ENCODE measurements at regions not wholly inside any gene's neighbourhood (a gene's known extent, or its start where the extent isn't known, plus 50 kb on each side); places are given as distances from the start of the nearest gene placed in this dataset.
"Not testable (repeated sequence)": the region's sequence is repeated elsewhere in the genome, so short reads cannot be mapped to it uniquely, and the experiment has no call there.

- CTCF ChIA-PET, result no interaction called here
- Histone ChIP-seq H3K4me3 (ENCODE audit: low read length) (no peak overlapping the region), H3F3A (ENCODE audit: low read length, unreplicated experiment) (no peaks in the 10 kb centered on the region), H3K27ac (ENCODE audit: low read length) (no peak overlapping the region), H3K79me2 (ENCODE audit: low read length) (no peaks in the 10 kb centered on the region), H4K20me1 (ENCODE audit: low read length) (no peaks in the 10 kb centered on the region), H3K27me3 (ENCODE audit: low read length) (no peaks in the 10 kb centered on the region), H2AFZ (ENCODE audit: low read length) (no peak overlapping the region), H3K9ac (ENCODE audit: low read length) (no peak overlapping the region), H3K4me1 (ENCODE audit: insufficient read depth, low read length) (peaks cover 6% of the 10 kb centered on the region), H3K36me3 (ENCODE audit: low read depth, low read length) (no peaks in the 10 kb centered on the region), H3K4me2 (ENCODE audit: low read length) (no peak overlapping the region), H3K9me3 (ENCODE audit: low read length) (no peaks in the 10 kb centered on the region), H3K9me2 (replicated peaks; ENCODE audit: low read length) (no peaks in the 10 kb centered on the region)
- no peak for ATAC-seq
- DNase-seq, result no peak
- BruUV-seq (replicated peaks), result no TSS peak
- POLR2A ChIA-PET (ENCODE audit: unreplicated experiment), result no interaction called here
- TF ChIP-seq EZH2phosphoT487 (IDR thresholded peaks at IDR 0.05; ENCODE audit: borderline replicate concordance, low read length), result no peak
- TF ChIP-seq EZH2 (IDR thresholded peaks at IDR 0.05; ENCODE audit: low read length, unreplicated experiment), result no peak
- TF ChIP-seq CTCF (conservative IDR thresholded peaks at IDR 0.05; ENCODE audit: low read depth, low read length), result no peak
- intact Hi-C loops (cut with micrococcal nuclease), result no loop called here
Measured at GRCh38 chr5:124910354-124911016, 164.0 kb upstream of the ZNF608 start.

GRCh38 chr5:124912638-124913328, 166.3 kb upstream of the ZNF608 start:
- Histone ChIP-seq H3K36me3 (ENCODE audit: low read depth, low read length) (no peaks in the 10 kb centered on the region), H3F3A (ENCODE audit: low read length, unreplicated experiment) (no peaks in the 10 kb centered on the region), H3K27me3 (ENCODE audit: low read length) (no peaks in the 10 kb centered on the region), H3K9me2 (replicated peaks; ENCODE audit: low read length) (no peaks in the 10 kb centered on the region), H3K9ac (ENCODE audit: low read length) (no peak overlapping the region), H3K4me3 (ENCODE audit: low read length) (no peak overlapping the region), H3K9me3 (ENCODE audit: low read length) (no peaks in the 10 kb centered on the region), H2AFZ (ENCODE audit: low read length) (no peak overlapping the region), H3K4me1 (ENCODE audit: insufficient read depth, low read length) (no peaks in the 10 kb centered on the region), H3K27ac (ENCODE audit: low read length) (no peak overlapping the region), H3K79me2 (ENCODE audit: low read length) (no peaks in the 10 kb centered on the region), H3K4me2 (ENCODE audit: low read length) (no peak overlapping the region), H4K20me1 (ENCODE audit: low read length) (no peaks in the 10 kb centered on the region)
- ATAC-seq (no peak), DNase-seq (no peak)
- ChIA-PET CTCF (no interaction called here), POLR2A (ENCODE audit: unreplicated experiment) (no interaction called here)
- BruUV-seq (replicated peaks), result no TSS peak
- intact Hi-C loops (cut with micrococcal nuclease), result no loop called here
- TF ChIP-seq EZH2phosphoT487 (IDR thresholded peaks at IDR 0.05; ENCODE audit: borderline replicate concordance, low read length), result no peak

- ATAC-seq (no peak), DNase-seq (no peak)
- Histone ChIP-seq H3K4me3 (ENCODE audit: low read length) (no peak overlapping the region), H3K4me2 (ENCODE audit: low read length) (no peak overlapping the region), H3K4me1 (ENCODE audit: insufficient read depth, low read length) (no peaks in the 10 kb centered on the region), H2AFZ (ENCODE audit: low read length) (no peak overlapping the region), H4K20me1 (ENCODE audit: low read length) (no peaks in the 10 kb centered on the region), H3K27ac (ENCODE audit: low read length) (no peak overlapping the region), H3K9ac (ENCODE audit: low read length) (no peak overlapping the region), H3F3A (ENCODE audit: low read length, unreplicated experiment) (no peaks in the 10 kb centered on the region), H3K27me3 (ENCODE audit: low read length) (no peaks in the 10 kb centered on the region), H3K9me3 (ENCODE audit: low read length) (no peaks in the 10 kb centered on the region), H3K79me2 (ENCODE audit: low read length) (no peaks in the 10 kb centered on the region), H3K9me2 (replicated peaks; ENCODE audit: low read length) (no peaks in the 10 kb centered on the region), H3K36me3 (ENCODE audit: low read depth, low read length) (no peaks in the 10 kb centered on the region)
- ChIA-PET CTCF (no interaction called here), POLR2A (ENCODE audit: unreplicated experiment) (no interaction called here)
- BruUV-seq (replicated peaks), result no TSS peak
- TF ChIP-seq EZH2 (IDR thresholded peaks at IDR 0.05; ENCODE audit: low read length, unreplicated experiment) (no peak), EZH2phosphoT487 (IDR thresholded peaks at IDR 0.05; ENCODE audit: borderline replicate concordance, low read length) (no peak), CTCF (conservative IDR thresholded peaks at IDR 0.05; ENCODE audit: low read depth, low read length) (no peak)
- intact Hi-C loops (cut with micrococcal nuclease), result no loop called here
Measured at GRCh38 chr5:124913329-124913653, 166.9 kb upstream of the ZNF608 start.

- H3K27me3 ChIP-seq (ENCODE audit: low read length); H3K4me3 ChIP-seq (ENCODE audit: low read length); H3K79me2 ChIP-seq (ENCODE audit: low read length); H3K27ac ChIP-seq (ENCODE audit: low read length); H3K4me2 ChIP-seq (ENCODE audit: low read length); H3K9me2 ChIP-seq (replicated peaks; ENCODE audit: low read length); DNase-seq; BruUV-seq (replicated peaks); H3K9me3 ChIP-seq (ENCODE audit: low read length); H3K9ac ChIP-seq (ENCODE audit: low read length); H3F3A ChIP-seq (ENCODE audit: low read length, unreplicated experiment); ATAC-seq; intact Hi-C loops (cut with micrococcal nuclease); H3K36me3 ChIP-seq (ENCODE audit: low read depth, low read length); H2AFZ ChIP-seq (ENCODE audit: low read length); H3K4me1 ChIP-seq (ENCODE audit: insufficient read depth, low read length); POLR2A ChIA-PET (ENCODE audit: unreplicated experiment); CTCF ChIA-PET; H4K20me1 ChIP-seq (ENCODE audit: low read length): not testable (repeated sequence)
Measured at GRCh38 chr5:124916313-124916712, 169.9 kb upstream of the ZNF608 start.
